ENCODE measurements at regions not wholly inside any gene's neighbourhood (a gene's known extent, or its start where the extent isn't known, plus 50 kb on each side); places are given as distances from the start of the nearest gene placed in this dataset.
A peak's percentile ranks its signal among the peaks of the same experiment; 100 is the strongest.

- no peak for DNase-seq
Measured at GRCh38 chr3:167892205-167892604, 156.7 kb downstream of the SERPINI1 start.

- DNase-seq: no peak
Measured at GRCh38 chr3:167887096-167887495, 151.6 kb downstream of the SERPINI1 start.

- no peak for DNase-seq
Measured at GRCh38 chr3:167886690-167887089, 151.2 kb downstream of the SERPINI1 start.

- no peak for DNase-seq
Measured at GRCh38 chr3:167885277-167885676, 149.8 kb downstream of the SERPINI1 start.

- DNase-seq: no peak
Measured at GRCh38 chr3:167884481-167884880, 149.0 kb downstream of the SERPINI1 start.

GRCh38 chr3:167883452-167883851 lies 147.9 kb downstream of the SERPINI1 start:
- no peak for DNase-seq

GRCh38 chr3:167882057-167882667 lies 146.6 kb downstream of the SERPINI1 start:
- DNase-seq: peak; percentile 21

GRCh38 chr3:167880183-167880582 lies 144.7 kb downstream of the SERPINI1 start:
- no peak for DNase-seq

- DNase-seq: no peak
Measured at GRCh38 chr3:167876620-167877281, 141.2 kb downstream of the SERPINI1 start.
